ENCODE measurements at regions not wholly inside any gene's neighbourhood (a gene's known extent, or its start where the extent isn't known, plus 50 kb on each side); places are given as distances from the start of the nearest gene placed in this dataset.

DNA sequence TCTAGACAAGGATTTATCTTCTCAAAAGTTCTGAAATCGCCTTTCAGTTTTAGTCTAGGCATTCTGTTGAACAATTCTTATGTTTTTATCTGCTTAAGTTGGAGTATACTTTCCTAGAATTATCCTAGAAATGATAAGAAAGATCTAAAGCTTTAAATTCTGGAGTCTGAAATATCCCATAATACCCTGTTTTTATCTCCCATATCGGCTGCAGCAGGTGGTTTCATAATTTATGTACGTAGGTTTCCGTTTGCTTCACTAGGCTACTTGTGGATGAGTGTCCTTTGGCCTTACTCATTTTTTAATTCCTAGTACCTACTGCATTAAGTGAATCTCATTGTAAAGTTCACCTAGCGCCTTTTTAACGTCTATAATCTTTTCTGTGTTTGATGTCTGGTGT, 58.5 kb upstream of the MGAT5 start:
- Histone ChIP-seq H3K4me3 (no peak overlapping the region), H3K36me3 (ENCODE audit: insufficient read depth in 1 of 2, low read depth in 1 of 2) (no peaks in the 10 kb centered on the region), H3K4me1 (no peaks in the 10 kb centered on the region), H3K9me3 (no peaks in the 10 kb centered on the region), H3K27me3 (ENCODE audit: insufficient read depth in 3 of 3, low read length in 2 of 3) (no peaks in the 10 kb centered on the region), H3K27ac (no peak overlapping the region)
- no peak for ATAC-seq
- DNase-seq: no peak
- intact Hi-C loops (cut with DNase I): no loop called here
- WGBS, 3 donors: 87 to 92% (median 90%) methylated on average over 6 of the region's 6 CpGs
- TF ChIP-seq, protein P1, sequence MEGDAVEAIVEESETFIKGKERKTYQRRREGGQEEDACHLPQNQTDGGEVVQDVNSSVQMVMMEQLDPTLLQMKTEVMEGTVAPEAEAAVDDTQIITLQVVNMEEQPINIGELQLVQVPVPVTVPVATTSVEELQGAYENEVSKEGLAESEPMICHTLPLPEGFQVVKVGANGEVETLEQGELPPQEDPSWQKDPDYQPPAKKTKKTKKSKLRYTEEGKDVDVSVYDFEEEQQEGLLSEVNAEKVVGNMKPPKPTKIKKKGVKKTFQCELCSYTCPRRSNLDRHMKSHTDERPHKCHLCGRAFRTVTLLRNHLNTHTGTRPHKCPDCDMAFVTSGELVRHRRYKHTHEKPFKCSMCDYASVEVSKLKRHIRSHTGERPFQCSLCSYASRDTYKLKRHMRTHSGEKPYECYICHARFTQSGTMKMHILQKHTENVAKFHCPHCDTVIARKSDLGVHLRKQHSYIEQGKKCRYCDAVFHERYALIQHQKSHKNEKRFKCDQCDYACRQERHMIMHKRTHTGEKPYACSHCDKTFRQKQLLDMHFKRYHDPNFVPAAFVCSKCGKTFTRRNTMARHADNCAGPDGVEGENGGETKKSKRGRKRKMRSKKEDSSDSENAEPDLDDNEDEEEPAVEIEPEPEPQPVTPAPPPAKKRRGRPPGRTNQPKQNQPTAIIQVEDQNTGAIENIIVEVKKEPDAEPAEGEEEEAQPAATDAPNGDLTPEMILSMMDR (IDR thresholded peaks at IDR 0.05): no peak

- no peaks in the 10 kb centered on the region for H3K4me1 ChIP-seq
- TF ChIP-seq, protein P1 (IDR thresholded peaks at IDR 0.05): no peak
Measured at GRCh38 chr2:134197445-134197844, 56.4 kb upstream of the MGAT5 start.

DNA sequence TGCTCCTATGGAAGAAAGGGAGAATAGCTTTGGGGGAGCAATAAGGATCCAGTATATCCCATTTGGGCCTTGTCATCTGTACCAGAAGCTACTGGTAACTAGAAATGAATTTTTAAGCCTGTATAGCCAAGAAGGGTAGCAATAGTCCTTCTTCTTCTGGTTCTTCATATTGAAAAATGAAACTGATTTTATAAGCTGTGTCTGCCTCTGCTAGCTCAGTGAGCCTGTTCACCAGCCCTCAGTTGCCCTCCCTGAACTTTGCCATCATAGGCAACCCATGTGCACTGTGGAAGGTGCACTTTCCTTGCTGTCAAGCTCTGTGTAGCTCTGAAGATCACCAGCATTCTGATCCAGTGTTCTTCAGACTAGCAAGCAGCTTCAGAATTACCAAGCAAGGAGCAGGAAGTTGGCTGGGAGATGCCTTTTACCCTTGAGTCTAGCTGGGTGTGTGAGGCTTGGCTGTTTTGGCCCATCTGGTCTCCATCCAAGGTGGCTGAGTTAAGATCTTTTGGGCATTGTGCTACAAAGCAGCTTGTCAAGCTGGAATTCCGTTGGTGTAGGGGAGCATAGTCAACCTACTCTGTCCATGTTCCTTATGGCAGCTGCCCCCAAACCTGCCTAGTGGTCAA, 55.8 kb upstream of the MGAT5 start:
- Histone ChIP-seq H3K36me3 (ENCODE audit: insufficient read depth in 1 of 2, low read depth in 1 of 2) (no peaks in the 10 kb centered on the region), H3K9me3 (no peaks in the 10 kb centered on the region), H3K27ac (no peak overlapping the region), H3K27me3 (ENCODE audit: insufficient read depth in 3 of 3, low read length in 2 of 3) (no peaks in the 10 kb centered on the region), H3K4me1 (no peaks in the 10 kb centered on the region), H3K4me3 (no peak overlapping the region)
- ATAC-seq (no peak), DNase-seq (no peak)
- TF ChIP-seq, protein P1 (IDR thresholded peaks at IDR 0.05): no peak
- intact Hi-C loops (cut with DNase I): no loop called here
- 65 to 73% (median 71%) methylated on average over 1 of the region's 1 CpG for WGBS, 3 donors

More at GRCh38 chr2:134197445-134197844, 56.4 kb upstream of the MGAT5 start:
- no peaks in the 10 kb centered on the region for H3K27me3 ChIP-seq (ENCODE audit: insufficient read depth in 3 of 3, low read length in 2 of 3)
- intact Hi-C loops (cut with DNase I): no loop called here
- ATAC-seq (no peak), DNase-seq (no peak)
- no peaks in the 10 kb centered on the region for H3K36me3 ChIP-seq (ENCODE audit: insufficient read depth in 1 of 2, low read depth in 1 of 2)
- no peak overlapping the region for H3K27ac ChIP-seq
- WGBS, 3 donors: 77 to 96% (median 94%) methylated on average over 3 of the region's 3 CpGs
- H3K9me3 ChIP-seq: no peaks in the 10 kb centered on the region
- H3K4me3 ChIP-seq: no peak overlapping the region

DNA sequence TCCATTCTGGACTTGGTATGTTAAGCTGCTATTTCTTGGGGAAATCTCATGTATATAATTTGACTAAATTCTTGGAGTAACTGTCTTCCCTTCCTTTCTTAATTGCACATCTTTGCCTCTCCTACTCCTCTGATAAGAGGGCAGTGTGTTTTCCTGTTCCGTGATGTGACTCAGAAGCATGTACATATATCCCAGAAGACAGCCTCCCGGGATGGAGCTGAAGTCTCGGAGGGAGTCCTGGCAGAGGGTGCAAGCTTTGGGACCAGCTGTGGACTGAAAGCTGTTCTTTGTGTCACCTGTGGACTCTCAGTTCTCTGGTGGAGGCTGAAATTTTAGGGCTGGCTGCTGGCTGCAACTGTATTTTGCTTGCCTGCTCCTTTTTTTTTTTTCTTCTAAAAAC, 54.7 kb upstream of the MGAT5 start:
- TF ChIP-seq, protein P1 (IDR thresholded peaks at IDR 0.05): no peak
- intact Hi-C loops (cut with DNase I): no loop called here
- Histone ChIP-seq H3K9me3 (no peaks in the 10 kb centered on the region), H3K36me3 (ENCODE audit: insufficient read depth in 1 of 2, low read depth in 1 of 2) (no peaks in the 10 kb centered on the region), H3K4me3 (no peak overlapping the region), H3K4me1 (no peaks in the 10 kb centered on the region), H3K27me3 (ENCODE audit: insufficient read depth in 3 of 3, low read length in 2 of 3) (no peaks in the 10 kb centered on the region), H3K27ac (no peak overlapping the region)
- DNase-seq: no peak
- WGBS, 3 donors: 62 to 77% (median 76%) methylated on average over 3 of the region's 3 CpGs
- ATAC-seq: no peak

- Histone ChIP-seq H3K4me3 (no peak overlapping the region), H3K27ac (no peak overlapping the region), H3K27me3 (ENCODE audit: insufficient read depth in 3 of 3, low read length in 2 of 3) (no peaks in the 10 kb centered on the region), H3K4me1 (no peaks in the 10 kb centered on the region), H3K36me3 (ENCODE audit: insufficient read depth in 1 of 2, low read depth in 1 of 2) (no peaks in the 10 kb centered on the region), H3K9me3 (no peaks in the 10 kb centered on the region)
- DNase-seq: no peak
- no peak for ATAC-seq
- 34 to 58% (median 36%) methylated on average over 4 of the region's 4 CpGs for WGBS, 3 donors
- TF ChIP-seq, protein P1 (IDR thresholded peaks at IDR 0.05): no peak
- intact Hi-C loops (cut with DNase I): no loop called here
Measured at GRCh38 chr2:134200036-134200618, 53.7 kb upstream of the MGAT5 start.

Measured in psoas muscle (tissue), 7 donors.